Astrocyte of the spinal cord (primary cell): ENCODE measurements at regions not wholly inside any gene's neighbourhood (a gene's known extent, or its start where the extent isn't known, plus 50 kb on each side); places are given as distances from the start of the nearest gene placed in this dataset.
A peak's percentile ranks its signal among the peaks of the same experiment; 100 is the strongest.

Source experiments
- DNase-seq: peaks from one replicate; pipeline ENCODE4 v3.0.0; 2011; ENCODE audit warnings: low read depth, low spot score
- H3K4me3 ChIP-seq: 2 replicates; pipeline ENCODE4 v1.5.1; 2011; ENCODE audit warnings: low read depth, mild to moderate bottlenecking, low read length, moderate library complexity
- CTCF ChIP-seq: IDR thresholded peaks from 2 replicates; pipeline ENCODE4 v1.5.1; 2012; ENCODE audit warnings: low read depth, mild to moderate bottlenecking, low read length, inconsistent platforms
- in situ Hi-C: cut with HindIII; loops from 2 replicates; pipeline ENCODE4 v1.10.0; 2017; ENCODE audit warnings: low sequenced_read_pairs

- no peak for DNase-seq
- H3K4me3 ChIP-seq: no peak overlapping the region
- in situ Hi-C loops: no loop called here
- TF ChIP-seq CTCF: no peak
Measured at GRCh38 chr10:78802431-78802830, 266.3 kb upstream of the ZMIZ1 start.

GRCh38 chr10:78802866-78803265 lies 265.9 kb upstream of the ZMIZ1 start:
- peak; percentile 66 for DNase-seq
- no peak for TF ChIP-seq CTCF
- in situ Hi-C loops: no loop called here
- H3K4me3 ChIP-seq: no peak overlapping the region

GRCh38 chr10:78803710-78804109 lies 265.1 kb upstream of the ZMIZ1 start:
- no peak for DNase-seq
- in situ Hi-C loops: no loop called here
- H3K4me3 ChIP-seq: no peak overlapping the region
- TF ChIP-seq CTCF: no peak

GRCh38 chr10:78804411-78805032 lies 264.2 kb upstream of the ZMIZ1 start:
- no peak for DNase-seq
- in situ Hi-C loops: no loop called here
- TF ChIP-seq CTCF: no peak
- no peak overlapping the region for H3K4me3 ChIP-seq

GRCh38 chr10:78805176-78805575 lies 263.6 kb upstream of the ZMIZ1 start:
- in situ Hi-C loops: no loop called here
- DNase-seq: peak; percentile 98

GRCh38 chr10:78806681-78807221 lies 262.0 kb upstream of the ZMIZ1 start:
- no peak for TF ChIP-seq CTCF
- DNase-seq: no peak
- no peak overlapping the region for H3K4me3 ChIP-seq
- in situ Hi-C loops: no loop called here

More at GRCh38 chr10:78805176-78805575, 263.6 kb upstream of the ZMIZ1 start:
- no peak overlapping the region for H3K4me3 ChIP-seq
- TF ChIP-seq CTCF: no peak
